Caco-2 (cell line): ENCODE measurements at regions not wholly inside any gene's neighbourhood (a gene's known extent, or its start where the extent isn't known, plus 50 kb on each side); places are given as distances from the start of the nearest gene placed in this dataset.

Source experiments
- BruUV-seq: library from RNA; stranded (reverse); fragments of 400-500 nt; replicated peaks from 2 replicates; lab custom pipeline; 2021; lab: Mats Ljungman, UMichigan
- CTCF ChIA-PET: fragments of 300-600 bp; sonication (Branson Sonifier 250); formaldehyde crosslinking; loops from one replicate; lab custom pipeline; 2022; ENCODE audit warnings: antibody characterized with exemption; lab: Charles Lee
- POLR2A ChIA-PET: fragments of 300-600 bp; sonication (Branson Sonifier 250); formaldehyde crosslinking; loops from one replicate; lab custom pipeline; 2022; ENCODE audit warnings: antibody characterized with exemption; lab: Charles Lee
- DNase-seq, 2 experiments: peaks; one replicate each; pipeline versions ENCODE4 v3.0.0 to v3.0.0-alpha.2; 2020 to 2022
- H3K27me3 ChIP-seq: replicated peaks from 2 replicates; pipeline ENCODE4 v1.6.0; 2011; ENCODE audit warnings: low read length; ENCODE audit not compliant: control insufficient read depth, insufficient read depth
- H3K36me3 ChIP-seq: 2 replicates; pipeline ENCODE4 v1.5.1; 2011; ENCODE audit warnings: low read length; ENCODE audit not compliant: control insufficient read depth, insufficient read depth
- H3K4me1 ChIP-seq: fragments of 250-450 bp; sonication (Bioruptor Pico); 2 replicates; pipeline ENCODE4 v1.5.1; 2020; ENCODE audit warnings: mild to moderate bottlenecking
- H3K4me3 ChIP-seq: 2 replicates; pipeline ENCODE4 v1.5.1; 2011; ENCODE audit warnings: low read depth, mild to moderate bottlenecking, control low read depth, low read length
- H3K9me3 ChIP-seq: fragments of 250-450 bp; sonication (Bioruptor Pico); 2 replicates; pipeline ENCODE4 v1.5.1; 2020; ENCODE audit warnings: mild to moderate bottlenecking, moderate library complexity
- H3K27ac Mint-ChIP-seq: one replicate; pipeline ENCODE4 v1.8.0; 2022; ENCODE audit warnings: mixed read lengths; ENCODE audit not compliant: unreplicated experiment
- H3K27me3 Mint-ChIP-seq: one replicate; pipeline ENCODE4 v1.8.0; 2022; ENCODE audit warnings: mixed read lengths; ENCODE audit not compliant: insufficient read depth, unreplicated experiment
- H3K36me3 Mint-ChIP-seq: one replicate; pipeline ENCODE4 v1.8.0; 2022; ENCODE audit warnings: mild to moderate bottlenecking, mixed read lengths; ENCODE audit not compliant: insufficient read depth, unreplicated experiment
- H3K4me1 Mint-ChIP-seq: one replicate; pipeline ENCODE4 v1.8.0; 2022; ENCODE audit warnings: low read depth, mixed read lengths; ENCODE audit not compliant: unreplicated experiment
- H3K4me3 Mint-ChIP-seq: one replicate; pipeline ENCODE4 v1.8.0; 2022; ENCODE audit warnings: mild to moderate bottlenecking, moderate library complexity, mixed read lengths; ENCODE audit not compliant: unreplicated experiment
- H3K9me3 Mint-ChIP-seq: one replicate; pipeline ENCODE4 v1.8.0; 2022; ENCODE audit warnings: mixed read lengths; ENCODE audit not compliant: unreplicated experiment
- intact Hi-C: fragments of 100-400 bp; cut with micrococcal nuclease; formaldehyde crosslinking; loops from one replicate; pipeline ENCODE4 v1.10.0; 2022; ENCODE audit not compliant: unreplicated experiment
- TF ChIP-seq, protein P1 (sequence below), 2 experiments: fragments of 200-600 bp in 1 of 2; IDR thresholded peaks; 1 replicate in 1 of 2; 2 replicates in 1 of 2; pipeline versions ENCODE4 v1.5.1 to v1.8.0; 2011 to 2022; ENCODE audit warnings: antibody characterized with exemption in 1 of 2, control low read depth in 1 of 2, inconsistent platforms in 1 of 2, low read depth in 1 of 2, low read length in 1 of 2, mild to moderate bottlenecking in 1 of 2, moderate library complexity in 1 of 2; ENCODE audit not compliant: insufficient read depth in 1 of 2, severe bottlenecking in 1 of 2, unreplicated experiment in 1 of 2

GRCh38 chr3:148036331-148036876 is 627.2 kb downstream of the ZIC1 start:
- DNase-seq, result no peak
- intact Hi-C loops, result no loop called here
- H3K27me3 Mint-ChIP-seq, result peaks cover 3% of the 10 kb centered on the region
- H3K36me3 ChIP-seq, result no peaks in the 10 kb centered on the region
- no peaks in the 10 kb centered on the region; the same call in 1 of the 2 replicates for H3K27me3 ChIP-seq
- no peaks in the 10 kb centered on the region for H3K36me3 Mint-ChIP-seq
- H3K4me1 ChIP-seq, result no peaks in the 10 kb centered on the region
- CTCF ChIA-PET, result no interaction called here
- TF ChIP-seq, protein P1, sequence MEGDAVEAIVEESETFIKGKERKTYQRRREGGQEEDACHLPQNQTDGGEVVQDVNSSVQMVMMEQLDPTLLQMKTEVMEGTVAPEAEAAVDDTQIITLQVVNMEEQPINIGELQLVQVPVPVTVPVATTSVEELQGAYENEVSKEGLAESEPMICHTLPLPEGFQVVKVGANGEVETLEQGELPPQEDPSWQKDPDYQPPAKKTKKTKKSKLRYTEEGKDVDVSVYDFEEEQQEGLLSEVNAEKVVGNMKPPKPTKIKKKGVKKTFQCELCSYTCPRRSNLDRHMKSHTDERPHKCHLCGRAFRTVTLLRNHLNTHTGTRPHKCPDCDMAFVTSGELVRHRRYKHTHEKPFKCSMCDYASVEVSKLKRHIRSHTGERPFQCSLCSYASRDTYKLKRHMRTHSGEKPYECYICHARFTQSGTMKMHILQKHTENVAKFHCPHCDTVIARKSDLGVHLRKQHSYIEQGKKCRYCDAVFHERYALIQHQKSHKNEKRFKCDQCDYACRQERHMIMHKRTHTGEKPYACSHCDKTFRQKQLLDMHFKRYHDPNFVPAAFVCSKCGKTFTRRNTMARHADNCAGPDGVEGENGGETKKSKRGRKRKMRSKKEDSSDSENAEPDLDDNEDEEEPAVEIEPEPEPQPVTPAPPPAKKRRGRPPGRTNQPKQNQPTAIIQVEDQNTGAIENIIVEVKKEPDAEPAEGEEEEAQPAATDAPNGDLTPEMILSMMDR (IDR thresholded peaks at IDR 0.05; ENCODE audit: insufficient read depth in 1 of 2, low read depth in 1 of 2, low read length in 1 of 2, severe bottlenecking in 1 of 2, unreplicated experiment in 1 of 2), result no peak
- no peak overlapping the region for H3K27ac Mint-ChIP-seq
- H3K4me3 ChIP-seq, result no peak overlapping the region
- H3K9me3 Mint-ChIP-seq, result no peaks in the 10 kb centered on the region
- POLR2A ChIA-PET, result no interaction called here
- no peak overlapping the region for H3K4me3 Mint-ChIP-seq
- no TSS peak for BruUV-seq
- H3K4me1 Mint-ChIP-seq, result no peaks in the 10 kb centered on the region
- no peaks in the 10 kb centered on the region for H3K9me3 ChIP-seq

GRCh38 chr3:148042663-148043445 is 633.7 kb downstream of the ZIC1 start:
- no peaks in the 10 kb centered on the region for H3K4me1 ChIP-seq
- Mint-ChIP-seq H3K27ac (no peak overlapping the region), H3K9me3 (no peaks in the 10 kb centered on the region)

DNA sequence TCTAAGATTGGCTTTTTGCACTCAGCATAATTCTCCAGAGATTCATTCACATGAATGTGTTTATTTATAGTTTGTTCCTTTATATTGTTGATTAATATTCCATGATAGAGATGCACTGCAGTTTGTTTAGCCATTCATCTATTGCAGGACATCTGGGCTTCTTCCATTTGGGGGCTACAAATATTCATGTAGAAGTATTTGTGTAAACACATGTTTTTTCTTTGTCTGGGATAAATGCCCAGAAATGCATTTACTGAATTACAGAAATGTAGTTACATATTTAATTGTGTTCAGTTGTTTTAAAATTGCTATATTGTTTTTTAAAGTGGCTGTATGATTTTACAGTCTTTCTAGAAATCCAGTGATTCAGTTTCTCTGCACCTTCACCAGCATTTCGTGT is 635.0 kb downstream of the ZIC1 start:
- no peak for DNase-seq
- H3K27me3 Mint-ChIP-seq, result peaks cover 5% of the 10 kb centered on the region
- no peaks in the 10 kb centered on the region for H3K4me1 Mint-ChIP-seq
- no peaks in the 10 kb centered on the region for H3K36me3 Mint-ChIP-seq
- no peak overlapping the region for H3K27ac Mint-ChIP-seq
- no TSS peak for BruUV-seq
- Histone ChIP-seq H3K36me3 (no peaks in the 10 kb centered on the region), H3K9me3 (no peaks in the 10 kb centered on the region), H3K27me3 (no peaks in the 10 kb centered on the region), H3K4me1 (no peaks in the 10 kb centered on the region), H3K4me3 (no peak overlapping the region)
- ChIA-PET CTCF (no interaction called here), POLR2A (no interaction called here)
- intact Hi-C loops, result no loop called here
- H3K4me3 Mint-ChIP-seq, result no peak overlapping the region
- no peaks in the 10 kb centered on the region for H3K9me3 Mint-ChIP-seq
- TF ChIP-seq, protein P1 (IDR thresholded peaks at IDR 0.05; ENCODE audit: insufficient read depth in 1 of 2, low read depth in 1 of 2, low read length in 1 of 2, severe bottlenecking in 1 of 2, unreplicated experiment in 1 of 2), result no peak

More at GRCh38 chr3:148042663-148043445, 633.7 kb downstream of the ZIC1 start:
- no peaks in the 10 kb centered on the region for H3K36me3 ChIP-seq
- Mint-ChIP-seq H3K36me3 (no peaks in the 10 kb centered on the region), H3K4me3 (no peak overlapping the region), H3K27me3 (no peaks in the 10 kb centered on the region), H3K4me1 (no peaks in the 10 kb centered on the region)
- H3K9me3 ChIP-seq, result no peaks in the 10 kb centered on the region
- ChIA-PET POLR2A (no interaction called here), CTCF (no interaction called here)
- H3K4me3 ChIP-seq, result no peak overlapping the region
- intact Hi-C loops, result no loop called here
- DNase-seq, result no peak
- TF ChIP-seq, protein P1 (IDR thresholded peaks at IDR 0.05; ENCODE audit: insufficient read depth in 1 of 2, low read depth in 1 of 2, low read length in 1 of 2, severe bottlenecking in 1 of 2, unreplicated experiment in 1 of 2), result no peak
- BruUV-seq, result no TSS peak
- H3K27me3 ChIP-seq, result no peaks in the 10 kb centered on the region
